GM06990 (cell line): ENCODE measurements at regions not wholly inside any gene's neighbourhood (a gene's known extent, or its start where the extent isn't known, plus 50 kb on each side); places are given as distances from the start of the nearest gene placed in this dataset.
"Not testable (repeated sequence)": the region's sequence is repeated elsewhere in the genome, so short reads cannot be mapped to it uniquely, and the experiment has no call there.

ENCODE experiments used
- DNase-seq: peaks from one replicate; pipeline ENCODE4 v3.0.0-alpha.2; 2011; ENCODE audit not compliant: insufficient read length; ENCODE audit errors: extremely low read depth
- H3K27me3 ChIP-seq: replicated peaks from 2 replicates; pipeline ENCODE4 v1.6.0; 2011; ENCODE audit warnings: low read length; ENCODE audit not compliant: control insufficient read depth, insufficient read depth
- H3K36me3 ChIP-seq: 2 replicates; pipeline ENCODE4 v1.5.1; 2011; ENCODE audit warnings: low read length; ENCODE audit not compliant: control insufficient read depth, insufficient read depth
- H3K4me3 ChIP-seq: replicated peaks from 2 replicates; pipeline ENCODE4 v1.5.1; 2011; ENCODE audit warnings: low read depth, mild to moderate bottlenecking, control low read depth, low read length
- CTCF ChIP-seq: IDR thresholded peaks from 2 replicates; pipeline ENCODE4 v1.5.1; 2011; ENCODE audit warnings: low read length, control low read depth, mild to moderate bottlenecking, inconsistent platforms; ENCODE audit not compliant: insufficient read depth, poor library complexity, severe bottlenecking

GRCh38 chr3:187812496-187812895, 67.2 kb upstream of the BCL6 start:
- TF ChIP-seq CTCF = no peak
- DNase-seq = no peak
- H3K36me3 ChIP-seq = no peaks in the 10 kb centered on the region
- no peaks in the 10 kb centered on the region; the same call in 1 of the 2 replicates for H3K27me3 ChIP-seq
- no peak overlapping the region for H3K4me3 ChIP-seq

- Histone ChIP-seq H3K27me3 (no peaks in the 10 kb centered on the region; the same call in 1 of the 2 replicates), H3K4me3 (no peak overlapping the region), H3K36me3 (no peaks in the 10 kb centered on the region)
- TF ChIP-seq CTCF = no peak
- no peak for DNase-seq
These were observed 67.9 kb upstream of the BCL6 start for GRCh38 chr3:187813198-187813597.

- DNase-seq, H3K27me3 ChIP-seq, H3K4me3 ChIP-seq, H3K36me3 ChIP-seq: not testable (repeated sequence)
These were observed 72.5 kb upstream of the BCL6 start for GRCh38 chr3:187817766-187818165.

GRCh38 chr3:187821616-187822317, 76.5 kb upstream of the BCL6 start:
- DNase-seq = no peak
- Histone ChIP-seq H3K36me3 (no peaks in the 10 kb centered on the region), H3K27me3 (no peaks in the 10 kb centered on the region), H3K4me3 (no peak overlapping the region)
- TF ChIP-seq CTCF = no peak

GRCh38 chr3:187822402-187822801, 77.1 kb upstream of the BCL6 start:
- no peaks in the 10 kb centered on the region for H3K27me3 ChIP-seq
- no peak for TF ChIP-seq CTCF
- no peak overlapping the region for H3K4me3 ChIP-seq
- no peak for DNase-seq
- no peaks in the 10 kb centered on the region for H3K36me3 ChIP-seq

GRCh38 chr3:187823746-187824145, 78.5 kb upstream of the BCL6 start:
- no peak overlapping the region for H3K4me3 ChIP-seq
- H3K36me3 ChIP-seq = no peaks in the 10 kb centered on the region
- TF ChIP-seq CTCF = no peak
- DNase-seq = no peak
- H3K27me3 ChIP-seq = no peaks in the 10 kb centered on the region; the same call in none of the 2 replicates
